Skeletal muscle satellite cell (primary cell): ENCODE measurements at regions not wholly inside any gene's neighbourhood (a gene's known extent, or its start where the extent isn't known, plus 50 kb on each side); places are given as distances from the start of the nearest gene placed in this dataset.

ENCODE experiments used
- H3K27me3 ChIP-seq: 2 replicates; pipeline ENCODE4 v1.7.0; 2013; ENCODE audit warnings: low read length; ENCODE audit not compliant: control insufficient read depth, insufficient read depth
- H3K36me3 ChIP-seq: 2 replicates; pipeline ENCODE4 v1.7.0; 2013; ENCODE audit warnings: mild to moderate bottlenecking, control low read depth, low read length; ENCODE audit not compliant: insufficient read depth
- H3K4me1 ChIP-seq: 2 replicates; pipeline ENCODE4 v1.7.0; 2013; ENCODE audit warnings: low read length; ENCODE audit not compliant: control insufficient read depth, insufficient read depth
- H3K4me2 ChIP-seq: 2 replicates; pipeline ENCODE4 v1.7.0; 2013; ENCODE audit warnings: mild to moderate bottlenecking, low read length
- H3K4me3 ChIP-seq: 2 replicates; pipeline ENCODE4 v1.7.0; 2013; ENCODE audit warnings: low read length
- H3K9ac ChIP-seq: 2 replicates; pipeline ENCODE4 v1.7.0; 2013; ENCODE audit warnings: mild to moderate bottlenecking, low read depth, low read length, moderate library complexity
- H3K9me3 ChIP-seq: replicated peaks from 2 replicates; pipeline ENCODE4 v1.7.0; 2013; ENCODE audit warnings: mild to moderate bottlenecking, control low read depth, low read length

DNA sequence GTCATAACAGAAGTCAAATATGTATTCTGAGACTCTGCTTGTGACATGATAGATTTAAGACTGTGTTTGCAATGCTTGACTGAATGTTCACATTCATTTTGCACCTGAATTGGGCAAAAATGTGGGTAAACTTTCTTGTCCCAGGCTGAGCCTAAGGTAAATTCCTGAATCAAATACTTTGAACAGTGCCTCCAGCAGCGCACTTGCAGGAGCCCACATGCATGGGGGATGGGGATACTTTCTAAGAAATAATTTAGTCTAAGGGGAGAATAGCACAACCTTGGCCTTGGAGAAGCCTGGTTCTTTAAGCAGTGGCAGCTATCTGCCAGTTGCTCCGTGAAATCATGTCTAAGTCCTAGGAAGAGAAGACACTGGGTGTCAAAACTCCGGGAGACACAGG, 163.5 kb upstream of the EGFLAM start:
- H3K4me1 ChIP-seq: no peaks in the 10 kb centered on the region
- H3K9me3 ChIP-seq: no peaks in the 10 kb centered on the region
- no peak overlapping the region for H3K4me2 ChIP-seq
- H3K27me3 ChIP-seq: peaks cover 36% of the 10 kb centered on the region
- no peak overlapping the region for H3K4me3 ChIP-seq
- no peaks in the 10 kb centered on the region for H3K36me3 ChIP-seq
- no peak overlapping the region for H3K9ac ChIP-seq

DNA sequence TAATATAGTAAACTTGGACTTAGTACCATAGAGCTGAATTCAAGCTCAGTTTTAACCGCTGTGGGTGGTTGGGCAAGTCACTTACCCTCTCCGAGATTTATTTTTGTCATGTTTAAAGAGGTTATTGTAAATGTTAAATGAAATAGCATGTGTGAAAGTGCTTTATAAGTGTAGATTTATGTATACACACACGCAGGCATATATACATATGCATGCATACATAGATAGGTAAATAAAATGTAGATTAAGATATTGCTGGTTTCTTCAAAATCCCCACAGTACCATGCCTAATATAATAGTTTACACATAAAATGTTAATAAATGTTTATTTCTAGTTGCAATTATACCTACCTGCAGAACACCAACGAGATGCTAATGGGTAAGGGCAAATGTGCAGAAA, 164.5 kb upstream of the EGFLAM start:
- Histone ChIP-seq H3K4me2 (no peak overlapping the region), H3K27me3 (peaks cover 36% of the 10 kb centered on the region), H3K36me3 (no peaks in the 10 kb centered on the region)

DNA sequence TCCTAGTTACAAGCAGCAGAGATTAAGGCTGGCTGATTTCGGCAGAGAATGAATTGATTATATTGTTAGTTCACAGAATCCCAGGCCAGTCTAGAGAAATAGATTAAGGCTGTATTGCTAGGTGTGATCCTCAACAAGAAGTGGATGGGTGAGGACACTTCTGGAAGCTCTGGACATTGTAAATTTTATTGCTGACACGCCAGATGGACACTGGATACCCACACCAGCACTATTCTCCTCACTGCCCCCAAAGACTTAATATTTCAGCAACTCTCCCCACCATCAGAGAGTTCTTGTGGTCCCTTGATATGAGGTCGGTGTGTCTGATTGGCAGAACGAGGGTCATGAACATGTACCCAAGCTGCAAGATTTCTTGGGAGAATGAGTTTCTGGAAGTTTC, 171.6 kb upstream of the EGFLAM start:
- H3K4me1 ChIP-seq: no peaks in the 10 kb centered on the region
- no peak overlapping the region for H3K4me2 ChIP-seq
- H3K9me3 ChIP-seq: no peaks in the 10 kb centered on the region
- peaks cover 12% of the 10 kb centered on the region for H3K27me3 ChIP-seq
- no peak overlapping the region for H3K9ac ChIP-seq
- no peaks in the 10 kb centered on the region for H3K36me3 ChIP-seq
- no peak overlapping the region for H3K4me3 ChIP-seq

More for the DNA sequence above, 164.5 kb upstream of the EGFLAM start:
- Histone ChIP-seq H3K4me3 (no peak overlapping the region), H3K9ac (no peak overlapping the region), H3K4me1 (no peaks in the 10 kb centered on the region), H3K9me3 (no peaks in the 10 kb centered on the region)

DNA sequence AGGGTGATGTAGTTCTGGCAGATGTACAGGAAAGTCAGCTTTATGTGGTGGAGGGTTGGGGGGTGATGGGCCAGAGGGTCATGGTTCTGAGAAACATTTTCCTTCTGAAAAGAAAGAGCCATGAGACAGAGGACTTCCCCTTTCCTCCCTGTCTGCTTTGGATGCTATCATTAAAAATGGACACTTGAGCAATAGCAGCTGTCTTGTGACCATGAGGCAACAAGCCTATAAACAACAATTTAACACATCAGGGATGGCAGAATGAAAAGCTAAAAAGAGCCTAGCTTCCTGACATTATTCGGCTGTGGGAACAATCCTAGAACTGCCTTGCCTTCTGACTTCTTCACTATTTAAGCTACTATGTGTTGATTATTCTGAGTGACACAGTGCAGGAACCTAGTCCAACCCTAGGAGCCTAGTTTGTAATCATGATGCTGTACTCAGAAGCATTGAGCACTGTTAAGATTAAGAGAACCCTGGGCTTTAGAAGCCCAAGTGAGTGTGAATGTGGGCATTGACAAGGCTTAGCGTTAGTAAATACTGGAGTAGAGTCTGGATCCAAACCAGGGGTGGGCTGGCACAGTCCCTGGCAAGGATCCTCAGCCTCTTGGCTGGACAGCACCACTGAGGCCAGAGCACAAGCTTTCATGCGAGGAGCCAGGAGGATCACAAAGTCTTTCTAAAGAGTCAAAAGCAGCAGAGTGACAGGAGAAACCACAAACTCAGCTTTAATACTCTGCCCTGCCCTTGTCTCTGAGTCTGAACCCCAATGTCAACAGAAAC, 178.5 kb upstream of the EGFLAM start:
- Histone ChIP-seq H3K9me3 (no peaks in the 10 kb centered on the region), H3K4me2 (no peak overlapping the region), H3K9ac (no peak overlapping the region), H3K4me1 (no peaks in the 10 kb centered on the region), H3K36me3 (no peaks in the 10 kb centered on the region), H3K27me3 (peaks cover 23% of the 10 kb centered on the region), H3K4me3 (no peak overlapping the region)

DNA sequence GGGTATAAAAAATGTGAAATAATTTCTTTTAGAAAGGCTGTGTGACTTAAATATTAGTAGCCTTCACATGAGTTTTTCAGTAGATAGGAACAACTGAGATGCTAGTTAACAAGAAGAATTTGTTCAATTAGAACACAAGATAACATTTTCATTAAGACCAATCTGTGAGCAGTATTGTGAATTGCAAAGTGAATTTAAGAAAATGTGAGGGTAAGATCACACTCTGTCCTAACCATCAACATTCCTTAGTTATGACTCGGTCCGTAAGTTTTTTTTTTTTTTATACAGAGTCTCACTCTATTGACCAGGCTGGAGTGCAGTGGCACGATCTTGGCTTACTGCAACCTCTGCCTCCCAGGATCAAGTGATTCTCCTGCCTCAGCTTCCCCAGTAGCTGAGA, 180.2 kb upstream of the EGFLAM start:
- H3K27me3 ChIP-seq: peaks cover 15% of the 10 kb centered on the region
- H3K9ac ChIP-seq: no peak overlapping the region
- H3K4me2 ChIP-seq: no peak overlapping the region
- H3K36me3 ChIP-seq: no peaks in the 10 kb centered on the region
- no peak overlapping the region for H3K4me3 ChIP-seq
- H3K4me1 ChIP-seq: no peaks in the 10 kb centered on the region
- no peaks in the 10 kb centered on the region for H3K9me3 ChIP-seq

DNA sequence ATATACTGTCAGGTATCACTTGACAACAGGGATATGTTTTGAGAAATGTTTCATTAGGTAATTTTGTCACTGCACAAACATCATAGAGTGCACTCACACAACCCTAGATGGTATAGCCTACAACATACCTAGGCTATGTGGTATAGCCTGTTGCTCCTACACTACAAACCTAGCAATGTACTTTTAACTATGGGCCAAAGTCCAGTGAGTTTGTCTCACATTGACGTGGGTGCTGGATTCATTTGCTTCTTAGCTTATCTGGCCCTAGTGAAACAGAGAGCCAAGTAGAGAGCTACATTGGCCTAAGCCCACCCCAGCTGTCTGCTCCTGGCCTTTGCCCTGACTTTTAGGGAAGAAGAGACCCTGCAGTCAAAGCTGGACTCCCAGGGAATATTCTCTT, 180.7 kb upstream of the EGFLAM start:
- Histone ChIP-seq H3K4me1 (no peaks in the 10 kb centered on the region), H3K36me3 (no peaks in the 10 kb centered on the region), H3K4me2 (no peak overlapping the region), H3K9ac (no peak overlapping the region), H3K9me3 (no peaks in the 10 kb centered on the region), H3K4me3 (no peak overlapping the region), H3K27me3 (peaks cover 15% of the 10 kb centered on the region)

DNA sequence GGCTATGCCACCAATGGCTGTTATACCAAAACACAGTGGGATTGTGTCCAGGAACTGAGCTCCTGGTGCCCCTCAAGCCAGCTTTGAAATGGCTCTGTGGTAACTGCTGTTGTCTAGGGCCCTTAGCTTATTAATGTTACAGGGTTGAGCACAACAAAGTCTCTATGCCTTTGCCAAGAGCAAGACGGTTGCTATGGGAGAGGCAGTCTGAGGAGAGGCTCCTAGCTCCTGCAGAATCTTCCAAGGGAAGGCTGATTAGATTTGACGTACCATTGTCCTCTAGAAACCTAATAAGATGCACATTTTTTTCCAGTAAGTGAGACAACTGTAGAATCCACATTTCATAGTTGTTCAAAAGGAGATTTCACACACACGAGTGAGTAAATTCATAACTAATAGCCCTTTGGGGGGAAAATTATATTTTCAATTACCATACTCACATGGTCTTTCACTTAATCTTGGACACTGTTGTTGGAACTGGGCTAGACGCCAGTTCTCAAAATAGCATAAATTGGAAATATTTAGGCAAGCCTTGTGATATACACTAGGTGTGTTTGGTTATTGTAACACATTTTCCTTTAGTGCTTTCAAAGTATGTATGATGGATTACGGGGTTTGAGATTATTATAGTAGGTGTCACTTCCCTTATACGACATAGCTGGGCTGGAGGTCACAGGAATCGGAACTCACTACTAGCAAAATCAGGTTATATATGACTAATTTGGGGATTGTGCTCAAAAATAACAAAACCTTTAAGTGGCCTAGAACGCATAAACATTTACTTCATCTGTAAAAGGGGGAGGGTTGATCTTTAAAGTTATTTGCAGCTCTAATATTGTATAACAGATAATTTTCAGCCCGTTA, 186.3 kb upstream of the EGFLAM start:
- no peak overlapping the region for H3K9ac ChIP-seq

DNA sequence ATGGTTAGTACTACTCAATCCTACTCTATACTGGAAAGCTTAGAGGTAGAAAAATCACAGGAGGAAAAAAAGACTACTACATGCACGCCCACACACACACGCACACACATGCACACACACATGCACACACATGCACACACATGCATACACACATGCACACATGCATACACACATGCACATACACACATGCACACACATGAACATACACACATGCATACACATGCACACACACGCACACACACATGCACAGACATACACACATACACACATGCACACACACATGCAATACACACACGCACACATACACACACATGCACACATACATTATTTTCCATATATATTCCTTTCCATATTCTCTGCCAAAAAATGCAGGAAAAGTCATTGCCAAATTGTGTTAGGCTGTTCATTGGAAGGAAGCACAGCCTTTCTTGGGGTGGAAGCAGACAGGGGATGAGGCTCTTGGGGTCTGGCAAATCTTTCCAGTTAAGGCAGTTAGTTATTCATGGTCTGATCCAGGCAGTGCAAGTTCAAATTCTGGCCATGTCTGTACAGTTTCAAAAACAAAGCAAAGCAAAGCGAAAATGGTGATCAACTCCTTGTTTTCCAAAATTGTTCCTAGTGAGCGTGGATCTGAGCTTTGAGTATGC, 187.9 kb upstream of the EGFLAM start:
- Histone ChIP-seq H3K4me1 (no peaks in the 10 kb centered on the region), H3K9me3 (no peaks in the 10 kb centered on the region), H3K4me3 (no peak overlapping the region), H3K9ac (no peak overlapping the region), H3K36me3 (no peaks in the 10 kb centered on the region), H3K4me2 (no peak overlapping the region), H3K27me3 (peaks cover 11% of the 10 kb centered on the region)

More for the DNA sequence above, 186.3 kb upstream of the EGFLAM start:
- H3K36me3 ChIP-seq: no peaks in the 10 kb centered on the region
- no peaks in the 10 kb centered on the region for H3K4me1 ChIP-seq
- H3K9me3 ChIP-seq: no peaks in the 10 kb centered on the region
- peaks cover 11% of the 10 kb centered on the region for H3K27me3 ChIP-seq
- H3K4me2 ChIP-seq: no peak overlapping the region
- H3K4me3 ChIP-seq: no peak overlapping the region

DNA sequence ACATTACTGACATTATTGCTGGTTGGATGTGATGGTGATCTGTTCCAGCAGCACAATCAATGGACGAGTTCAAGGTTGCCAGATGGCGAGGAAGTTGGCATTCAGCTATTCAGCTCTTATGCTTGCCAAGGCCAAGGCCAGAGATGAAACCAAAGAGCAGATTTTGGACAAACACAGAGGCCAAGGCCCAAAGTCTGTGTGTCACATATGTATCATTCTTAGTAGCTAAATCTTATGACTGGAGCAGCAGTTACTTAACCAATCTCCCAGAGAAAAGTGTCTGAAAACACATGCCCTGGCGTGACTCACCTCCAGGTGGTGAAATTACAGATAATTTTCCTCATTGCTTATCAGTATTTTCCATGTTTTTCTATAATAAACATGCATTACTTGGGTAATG, 189.0 kb upstream of the EGFLAM start:
- Histone ChIP-seq H3K9me3 (no peaks in the 10 kb centered on the region), H3K4me1 (no peaks in the 10 kb centered on the region), H3K9ac (no peak overlapping the region), H3K4me3 (no peak overlapping the region), H3K36me3 (no peaks in the 10 kb centered on the region), H3K4me2 (no peak overlapping the region), H3K27me3 (peaks cover 11% of the 10 kb centered on the region)

DNA sequence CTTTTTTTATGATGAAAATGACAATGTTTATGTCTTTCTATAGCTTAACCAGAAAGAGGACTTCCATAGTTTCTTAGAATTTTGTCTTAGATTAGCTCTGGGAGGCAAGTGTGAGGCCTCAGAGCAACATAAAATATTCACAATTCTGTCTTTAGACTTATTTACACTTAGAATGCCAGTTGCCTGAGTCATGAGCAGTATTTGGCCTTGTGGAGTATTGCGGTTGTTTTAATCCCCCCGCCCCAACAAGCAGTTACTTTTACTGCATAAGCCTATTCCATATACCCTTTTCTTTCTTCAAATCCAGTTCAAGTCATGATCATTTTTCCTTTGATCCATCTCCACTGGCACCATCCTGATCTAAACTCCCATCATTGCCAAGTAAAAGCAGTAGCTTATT, 198.0 kb upstream of the EGFLAM start:
- Histone ChIP-seq H3K4me3 (no peak overlapping the region), H3K27me3 (peaks cover 8% of the 10 kb centered on the region), H3K4me2 (no peak overlapping the region), H3K9ac (no peak overlapping the region), H3K9me3 (no peaks in the 10 kb centered on the region), H3K36me3 (no peaks in the 10 kb centered on the region), H3K4me1 (no peaks in the 10 kb centered on the region)

DNA sequence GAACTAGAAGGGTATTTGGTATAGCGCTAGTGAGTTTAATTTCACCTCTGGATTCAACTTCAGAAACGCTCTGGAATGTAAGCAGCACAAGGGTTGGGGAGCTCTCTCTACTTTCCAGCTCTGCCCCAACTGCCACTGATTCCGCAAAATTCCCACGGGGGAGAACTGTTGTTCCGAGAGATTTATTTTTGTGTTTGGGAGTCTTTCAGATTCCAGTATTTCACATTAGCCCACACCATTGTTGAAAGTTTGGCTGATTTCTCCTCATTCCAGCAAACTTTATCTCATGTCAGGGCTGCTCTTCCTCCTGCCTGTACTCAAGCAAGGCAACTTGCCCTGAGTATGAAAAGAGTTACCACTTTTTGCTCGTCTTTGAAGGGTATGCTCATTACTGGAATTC, 198.5 kb upstream of the EGFLAM start:
- Histone ChIP-seq H3K4me2 (no peak overlapping the region), H3K9me3 (no peaks in the 10 kb centered on the region), H3K36me3 (no peaks in the 10 kb centered on the region), H3K9ac (no peak overlapping the region), H3K4me1 (no peaks in the 10 kb centered on the region), H3K27me3 (peaks cover 8% of the 10 kb centered on the region), H3K4me3 (no peak overlapping the region)
